H1 (cell line): ENCODE measurements at regions not wholly inside any gene's neighbourhood (a gene's known extent, or its start where the extent isn't known, plus 50 kb on each side); places are given as distances from the start of the nearest gene placed in this dataset.

Source experiments
- CTCF ChIA-PET: fragments of 300-600 bp; sonication (Branson Sonifier 250); formaldehyde crosslinking; loops from one replicate; lab custom pipeline; 2021; ENCODE audit not compliant: partially characterized antibody; lab: Charles Lee
- POLR2A ChIA-PET: fragments of 300-600 bp; sonication (Branson Sonifier 250); formaldehyde crosslinking; loops from one replicate; lab custom pipeline; 2021; ENCODE audit warnings: inconsistent platforms; ENCODE audit not compliant: partially characterized antibody; lab: Charles Lee
- DNase-seq, 2 experiments: peaks; one replicate each; pipeline versions ENCODE4 v3.0.0 to v3.0.0-alpha.2; 2010 to 2022; ENCODE audit warnings: low spot score in 2 of 2, low read depth in 1 of 2, mixed read lengths in 1 of 2
- FAIRE-seq: peaks from 2 replicates; lab custom pipeline; 2011; peaks lifted over from hg19 to GRCh38; lab: Jason Lieb, UNC
- H2AFZ ChIP-seq: 2 replicates; pipeline ENCODE4 v1.8.1; 2012; ENCODE audit warnings: low read length, inconsistent platforms
- H2AK5ac ChIP-seq: 2 replicates; pipeline ENCODE4 v1.6.1; 2013; ENCODE audit warnings: low read depth, low read length
- H2BK120ac ChIP-seq: replicated peaks from 2 replicates; pipeline ENCODE3; 2013; ENCODE audit warnings: low read depth, low read length, inconsistent platforms
- H2BK12ac ChIP-seq: 2 replicates; pipeline ENCODE4 v1.6.1; 2013; ENCODE audit warnings: low read depth, low read length
- H2BK15ac ChIP-seq: 2 replicates; pipeline ENCODE4 v1.6.1; 2013; ENCODE audit warnings: low read length
- H2BK20ac ChIP-seq: 2 replicates; pipeline ENCODE4 v1.6.1; 2013; ENCODE audit warnings: low read length
- H2BK5ac ChIP-seq: 2 replicates; pipeline ENCODE4 v1.6.1; 2013; ENCODE audit warnings: low read depth, low read length
- H3K14ac ChIP-seq: 2 replicates; pipeline ENCODE4 v1.6.1; 2013; ENCODE audit warnings: inconsistent platforms; ENCODE audit not compliant: insufficient read length
- H3K18ac ChIP-seq: 2 replicates; pipeline ENCODE4 v1.6.1; 2013; ENCODE audit warnings: low read length; ENCODE audit errors: extremely low read depth
- H3K23ac ChIP-seq: 2 replicates; pipeline ENCODE4 v1.6.1; 2013; ENCODE audit warnings: inconsistent platforms; ENCODE audit not compliant: insufficient read length
- H3K23me2 ChIP-seq: 2 replicates; pipeline ENCODE4 v1.6.1; 2013; ENCODE audit warnings: low read depth, low read length
- H3K27ac ChIP-seq: 2 replicates; pipeline ENCODE4 v1.6.1; 2011; ENCODE audit warnings: low read depth, low read length, inconsistent platforms
- H3K27me3 ChIP-seq, 4 experiments: replicated peaks in 1 of 4; 1 replicate in 1 of 4; 2 replicates in 3 of 4; pipeline versions ENCODE4 v1.6.1 to v1.8.1; 2011 to 2013; ENCODE audit warnings: low read length in 3 of 4, mild to moderate bottlenecking in 3 of 4, inconsistent platforms in 2 of 4, mixed read lengths in 2 of 4, moderate library complexity in 1 of 4; ENCODE audit not compliant: control insufficient read depth in 3 of 4, insufficient read depth in 3 of 4; ENCODE audit errors: extremely low read depth in 1 of 4
- H3K36me3 ChIP-seq, 4 experiments: 2 replicates each; pipeline versions ENCODE4 v1.6.1 to v1.8.1; 2011 to 2013; ENCODE audit warnings: mild to moderate bottlenecking in 4 of 4, low read length in 3 of 4, moderate library complexity in 2 of 4, control low read depth in 1 of 4, inconsistent platforms in 1 of 4; ENCODE audit not compliant: insufficient read depth in 4 of 4, control insufficient read depth in 2 of 4
- H3K4ac ChIP-seq: replicated peaks from 2 replicates; pipeline ENCODE3; 2013; ENCODE audit warnings: low read length, low read depth, mixed read lengths, inconsistent platforms; ENCODE audit not compliant: insufficient read length
- H3K4me1 ChIP-seq, 4 experiments: replicated peaks in 1 of 4; 1 replicate in 1 of 4; 2 replicates in 3 of 4; pipeline versions ENCODE4 v1.6.1 to v1.8.1; 2011 to 2013; ENCODE audit warnings: low read length in 3 of 4, inconsistent platforms in 2 of 4, mixed read lengths in 1 of 4; ENCODE audit not compliant: insufficient read depth in 4 of 4, control insufficient read depth in 3 of 4
- H3K4me2 ChIP-seq, 2 experiments: 2 replicates each; pipeline versions ENCODE4 v1.6.1 to v1.8.1; 2011 to 2013; ENCODE audit warnings: low read depth in 2 of 2, low read length in 2 of 2, control low read depth in 1 of 2, inconsistent platforms in 1 of 2, mild to moderate bottlenecking in 1 of 2; ENCODE audit not compliant: insufficient read depth in 1 of 2
- H3K4me3 ChIP-seq, 4 experiments: fragments of 200-600, 300-600 bp in 1 of 4; sonication (generic), shearing (Covaris generic), sonication (Bioruptor Twin) in 1 of 4; 2 replicates each; pipeline versions ENCODE4 v1.5.1 to v1.8.1; 2011 to 2016; ENCODE audit warnings: low read length in 4 of 4, low read depth in 3 of 4, control low read depth in 2 of 4, inconsistent platforms in 2 of 4, mild to moderate bottlenecking in 2 of 4, mixed read lengths in 1 of 4, moderate library complexity in 1 of 4; ENCODE audit not compliant: insufficient read depth in 2 of 4; ENCODE audit errors: extremely low read depth in 1 of 4
- H3K56ac ChIP-seq: replicated peaks from 2 replicates; pipeline ENCODE3; 2013; ENCODE audit warnings: low read depth, mild to moderate bottlenecking, mixed read lengths, low read length, inconsistent platforms; ENCODE audit not compliant: insufficient read length
- H3K79me1 ChIP-seq: 2 replicates; pipeline ENCODE4 v1.6.1; 2013; ENCODE audit warnings: low read depth, low read length, control low read depth
- H3K79me2 ChIP-seq, 2 experiments: 2 replicates each; pipeline versions ENCODE4 v1.6.1 to v1.8.1; 2012 to 2013; ENCODE audit warnings: low read length in 2 of 2, mild to moderate bottlenecking in 2 of 2, inconsistent platforms in 1 of 2; ENCODE audit not compliant: insufficient read depth in 2 of 2, control insufficient read depth in 1 of 2
- H3K9ac ChIP-seq, 4 experiments: replicated peaks in 1 of 4; 1 replicate in 1 of 4; 2 replicates in 3 of 4; pipeline versions ENCODE4 v1.6.1 to v1.8.1; 2011 to 2013; ENCODE audit warnings: low read depth in 3 of 4, low read length in 3 of 4, control low read depth in 2 of 4, mild to moderate bottlenecking in 2 of 4, moderate library complexity in 2 of 4, inconsistent platforms in 1 of 4; ENCODE audit errors: extremely low read depth in 1 of 4
- H3K9me3 ChIP-seq, 2 experiments: 2 replicates each; pipeline versions ENCODE4 v1.6.1 to v1.8.1; 2012 to 2013; ENCODE audit warnings: mild to moderate bottlenecking in 2 of 2, moderate library complexity in 2 of 2, control low read depth in 1 of 2, inconsistent platforms in 1 of 2, low read depth in 1 of 2, low read length in 1 of 2, mixed read lengths in 1 of 2; ENCODE audit not compliant: insufficient read depth in 2 of 2
- H4K20me1 ChIP-seq, 2 experiments: replicated peaks in 1 of 2; 2 replicates each; pipeline versions ENCODE3 to v1.8.1; 2011 to 2013; ENCODE audit warnings: inconsistent platforms in 2 of 2, low read length in 2 of 2, mild to moderate bottlenecking in 1 of 2; ENCODE audit not compliant: insufficient read depth in 2 of 2, control insufficient read depth in 1 of 2
- H4K5ac ChIP-seq: 2 replicates; pipeline ENCODE4 v1.6.1; 2013; ENCODE audit warnings: low read length, low read depth, mixed read lengths, inconsistent platforms; ENCODE audit not compliant: insufficient read length
- H4K8ac ChIP-seq: 2 replicates; pipeline ENCODE4 v1.8.0; 2013; ENCODE audit warnings: mild to moderate bottlenecking, moderate library complexity, low read length, inconsistent platforms; ENCODE audit not compliant: insufficient read depth; ENCODE audit errors: extremely low read depth
- H4K91ac ChIP-seq: replicated peaks from 2 replicates; pipeline ENCODE3; 2013; ENCODE audit warnings: low read length, mixed read lengths, inconsistent platforms; ENCODE audit not compliant: insufficient read length
- EGR1 ChIP-seq: IDR thresholded peaks from 2 replicates; pipeline ENCODE4 v1.6.1; 2011; ENCODE audit warnings: low read depth, low read length, borderline replicate concordance
- EZH2 ChIP-seq: fragments of 200-600 bp; sonication (generic); IDR thresholded peaks from 2 replicates; pipeline ENCODE4 v1.7.1; 2012; ENCODE audit warnings: low read depth, mild to moderate bottlenecking, moderate library complexity, low read length, inconsistent platforms; ENCODE audit not compliant: severe bottlenecking
- POLR2AphosphoS5 ChIP-seq: IDR thresholded peaks from 2 replicates; pipeline ENCODE4 v1.6.1; 2011; ENCODE audit warnings: low read depth, low read length
- SAP30 ChIP-seq: fragments of 300-600 bp; sonication (generic); IDR thresholded peaks from 2 replicates; pipeline ENCODE4 v1.7.1; 2012; ENCODE audit warnings: low read length, moderate library complexity, mild to moderate bottlenecking, inconsistent platforms; ENCODE audit not compliant: insufficient read depth, insufficient replicate concordance
- WGBS, 2 experiments: shearing (Covaris generic) in 1 of 2; methylation state at CpG; one replicate each; pipeline versions ENCODE4 v1.1.6 to v1.1.7; 2013 to 2015; ENCODE audit warnings: low lambda C conversion rate in 2 of 2, mixed read lengths in 2 of 2, inconsistent platforms in 1 of 2, low coverage in 1 of 2, missing lambda C conversion rate in 1 of 2; ENCODE audit not compliant: insufficient replicate concordance in 2 of 2, insufficient coverage in 1 of 2, insufficient read length in 1 of 2; ENCODE audit errors: extremely low coverage in 1 of 2, missing lambda C conversion rate in 1 of 2; 5-methylcytosine and 5-hydroxymethylcytosine counted together
- TF ChIP-seq, protein P1 (sequence below): IDR thresholded peaks from 2 replicates; pipeline ENCODE4 v1.6.1; 2011; ENCODE audit warnings: low read length, improper control_type of control experiment

DNA sequence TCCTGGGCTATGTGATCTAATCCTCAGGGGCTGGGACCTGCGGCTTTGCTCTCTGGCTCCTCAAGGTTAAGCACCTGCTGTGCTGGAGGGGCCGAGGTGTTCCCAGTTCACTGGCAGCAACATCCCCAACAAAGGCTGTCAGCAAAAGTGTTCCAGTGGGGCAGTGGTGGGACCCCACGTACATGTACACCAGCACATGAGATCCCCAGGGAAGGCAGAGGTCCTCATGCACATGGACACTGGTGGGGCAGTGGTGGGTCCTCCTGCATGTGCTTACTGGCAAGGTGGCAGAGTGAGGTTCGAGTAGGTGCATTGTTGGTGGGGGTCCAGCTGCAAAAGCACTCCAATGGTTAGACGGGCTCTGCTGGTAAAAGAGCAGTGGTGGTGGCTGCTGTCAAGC is 255.6 kb upstream of the MPDZ start:
- no peak overlapping the region for H2BK20ac ChIP-seq
- H3K18ac ChIP-seq, result no peak overlapping the region
- CTCF ChIA-PET, result no interaction called here
- H3K4me3 ChIP-seq, result no peak overlapping the region
- H2AK5ac ChIP-seq, result no peak overlapping the region
- 67% methylated on average over 5 of the region's 5 CpGs; no CpG with 5 or more reads in 1 of the 2 experiments for WGBS, 2 experiments
- no peaks in the 10 kb centered on the region for H3K79me1 ChIP-seq
- H3K27me3 ChIP-seq, result no peaks in the 10 kb centered on the region
- H2AFZ ChIP-seq, result no peak overlapping the region
- FAIRE-seq (no peak), DNase-seq (no peak)
- no peak overlapping the region for H2BK5ac ChIP-seq
- no peak overlapping the region for H2BK12ac ChIP-seq
- no peaks in the 10 kb centered on the region for H3K23me2 ChIP-seq
- H4K20me1 ChIP-seq, result no peaks in the 10 kb centered on the region
- no peak overlapping the region for H2BK15ac ChIP-seq
- POLR2A ChIA-PET, result no interaction called here
- no peak overlapping the region for H3K27ac ChIP-seq
- no peaks in the 10 kb centered on the region for H3K79me2 ChIP-seq
- no peaks in the 10 kb centered on the region for H3K9me3 ChIP-seq
- H3K14ac ChIP-seq, result no peak overlapping the region
- no peak overlapping the region for H4K91ac ChIP-seq
- H2BK120ac ChIP-seq, result no peak overlapping the region
- H4K5ac ChIP-seq, result no peak overlapping the region
- no peak overlapping the region for H3K4ac ChIP-seq
- no peak overlapping the region for H3K9ac ChIP-seq
- no peak overlapping the region for H3K23ac ChIP-seq
- H3K4me2 ChIP-seq, result no peak overlapping the region
- no peak overlapping the region for H3K56ac ChIP-seq
- H3K36me3 ChIP-seq, result no peaks in the 10 kb centered on the region
- no peaks in the 10 kb centered on the region for H3K4me1 ChIP-seq
- no peak overlapping the region for H4K8ac ChIP-seq
- no peak for TF ChIP-seq SAP30
- TF ChIP-seq, protein P1, sequence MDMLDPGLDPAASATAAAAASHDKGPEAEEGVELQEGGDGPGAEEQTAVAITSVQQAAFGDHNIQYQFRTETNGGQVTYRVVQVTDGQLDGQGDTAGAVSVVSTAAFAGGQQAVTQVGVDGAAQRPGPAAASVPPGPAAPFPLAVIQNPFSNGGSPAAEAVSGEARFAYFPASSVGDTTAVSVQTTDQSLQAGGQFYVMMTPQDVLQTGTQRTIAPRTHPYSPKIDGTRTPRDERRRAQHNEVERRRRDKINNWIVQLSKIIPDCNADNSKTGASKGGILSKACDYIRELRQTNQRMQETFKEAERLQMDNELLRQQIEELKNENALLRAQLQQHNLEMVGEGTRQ, result no peak
- TF ChIP-seq POLR2AphosphoS5, result no peak
- no peak for TF ChIP-seq EGR1
- no peak for TF ChIP-seq EZH2
